ENCODE measurements at regions not wholly inside any gene's neighbourhood (a gene's known extent, or its start where the extent isn't known, plus 50 kb on each side); places are given as distances from the start of the nearest gene placed in this dataset.

DNA sequence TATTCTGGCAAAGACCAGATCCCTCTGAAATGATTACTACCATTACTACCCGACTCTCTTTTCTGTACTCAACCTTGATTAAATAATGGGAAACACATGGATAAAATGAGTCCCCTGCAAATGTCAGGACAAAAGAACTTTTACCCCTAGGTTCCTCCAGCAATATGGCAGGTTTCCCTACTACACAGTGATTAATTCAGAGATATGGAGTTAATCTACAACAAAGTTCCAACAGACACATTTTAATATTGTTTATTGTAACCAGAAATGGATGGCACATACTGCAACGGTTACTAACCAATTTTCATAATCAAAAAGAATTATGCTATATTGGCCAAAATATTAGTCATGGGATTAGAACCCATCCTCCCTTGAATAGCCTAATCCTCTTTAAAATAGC is 294.8 kb downstream of the ATPSCKMT start:
- no peak for TF ChIP-seq CTCF (tag by site-specific recombination; IDR thresholded peaks at IDR 0.05)
- no peak for TF ChIP-seq ZNF513 (tag by site-specific recombination; IDR thresholded peaks at IDR 0.05)
- no peak for TF ChIP-seq YY1 (tag by site-specific recombination; IDR thresholded peaks at IDR 0.05)
- no peak for TF ChIP-seq ZBTB17 (tag by site-specific recombination; IDR thresholded peaks at IDR 0.05)
- no peak for TF ChIP-seq ZNF473 (tag by site-specific recombination; IDR thresholded peaks at IDR 0.05)
- TF ChIP-seq PRDM1 (tag by site-specific recombination; IDR thresholded peaks at IDR 0.05), result no peak
- no peak for TF ChIP-seq ZNF335 (tag by site-specific recombination; conservative IDR thresholded peaks at IDR 0.05)
- TF ChIP-seq ZNF155 (tag by site-specific recombination; IDR thresholded peaks at IDR 0.05), result no peak
- no peak for TF ChIP-seq ZNF529 (tag by site-specific recombination; IDR thresholded peaks at IDR 0.05; ENCODE audit: insufficient replicate concordance)
- TF ChIP-seq, protein P1, sequence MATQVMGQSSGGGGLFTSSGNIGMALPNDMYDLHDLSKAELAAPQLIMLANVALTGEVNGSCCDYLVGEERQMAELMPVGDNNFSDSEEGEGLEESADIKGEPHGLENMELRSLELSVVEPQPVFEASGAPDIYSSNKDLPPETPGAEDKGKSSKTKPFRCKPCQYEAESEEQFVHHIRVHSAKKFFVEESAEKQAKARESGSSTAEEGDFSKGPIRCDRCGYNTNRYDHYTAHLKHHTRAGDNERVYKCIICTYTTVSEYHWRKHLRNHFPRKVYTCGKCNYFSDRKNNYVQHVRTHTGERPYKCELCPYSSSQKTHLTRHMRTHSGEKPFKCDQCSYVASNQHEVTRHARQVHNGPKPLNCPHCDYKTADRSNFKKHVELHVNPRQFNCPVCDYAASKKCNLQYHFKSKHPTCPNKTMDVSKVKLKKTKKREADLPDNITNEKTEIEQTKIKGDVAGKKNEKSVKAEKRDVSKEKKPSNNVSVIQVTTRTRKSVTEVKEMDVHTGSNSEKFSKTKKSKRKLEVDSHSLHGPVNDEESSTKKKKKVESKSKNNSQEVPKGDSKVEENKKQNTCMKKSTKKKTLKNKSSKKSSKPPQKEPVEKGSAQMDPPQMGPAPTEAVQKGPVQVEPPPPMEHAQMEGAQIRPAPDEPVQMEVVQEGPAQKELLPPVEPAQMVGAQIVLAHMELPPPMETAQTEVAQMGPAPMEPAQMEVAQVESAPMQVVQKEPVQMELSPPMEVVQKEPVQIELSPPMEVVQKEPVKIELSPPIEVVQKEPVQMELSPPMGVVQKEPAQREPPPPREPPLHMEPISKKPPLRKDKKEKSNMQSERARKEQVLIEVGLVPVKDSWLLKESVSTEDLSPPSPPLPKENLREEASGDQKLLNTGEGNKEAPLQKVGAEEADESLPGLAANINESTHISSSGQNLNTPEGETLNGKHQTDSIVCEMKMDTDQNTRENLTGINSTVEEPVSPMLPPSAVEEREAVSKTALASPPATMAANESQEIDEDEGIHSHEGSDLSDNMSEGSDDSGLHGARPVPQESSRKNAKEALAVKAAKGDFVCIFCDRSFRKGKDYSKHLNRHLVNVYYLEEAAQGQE (tag by site-specific recombination; IDR thresholded peaks at IDR 0.05), result no peak
- no peak for TF ChIP-seq PBX3 (CRISPR knock-in tag; IDR thresholded peaks at IDR 0.05)
- no peak for TF ChIP-seq GLIS2 (tag by site-specific recombination; IDR thresholded peaks at IDR 0.05)

Data from HEK293 (cell line).